Psoas muscle (tissue), 7 donors: ENCODE measurements at regions not wholly inside any gene's neighbourhood (a gene's known extent, or its start where the extent isn't known, plus 50 kb on each side); places are given as distances from the start of the nearest gene placed in this dataset.
A peak's percentile ranks its signal among the peaks of the same experiment; 100 is the strongest.

ENCODE experiments used
- ATAC-seq, 4 donors: fragments of 200-7000 bp; cut with Tn5 transposase; one replicate each; pipeline ENCODE4 v1.9.1; 2020; ENCODE audit warnings: moderate library complexity in 3 of 4, mild to moderate bottlenecking in 2 of 4
- DNase-seq, 2 donors: peaks; one replicate each; pipeline ENCODE4 v3.0.0-alpha.2; 2020
- H3K27ac ChIP-seq: fragments of 200-600 bp; one replicate; pipeline ENCODE4 v1.8.0; 2022
- H3K27me3 ChIP-seq, 3 donors: fragments of 200-600 bp in 1 of 3; one replicate each; pipeline versions ENCODE4 v1.6.1 to v1.8.0; 2013 to 2022; ENCODE audit warnings: low read length in 2 of 3, mild to moderate bottlenecking in 2 of 3, moderate library complexity in 1 of 3; ENCODE audit not compliant: insufficient read depth in 3 of 3
- H3K36me3 ChIP-seq, 2 donors: fragments of 200-600 bp in 1 of 2; one replicate each; pipeline versions ENCODE4 v1.6.1 to v1.8.0; 2013 to 2022; ENCODE audit warnings: low read depth in 1 of 2, mild to moderate bottlenecking in 1 of 2, moderate library complexity in 1 of 2; ENCODE audit not compliant: insufficient read depth in 1 of 2
- H3K4me1 ChIP-seq: fragments of 200-600 bp; one replicate; pipeline ENCODE4 v1.8.0; 2022
- H3K4me3 ChIP-seq: fragments of 200-600 bp; one replicate; pipeline ENCODE4 v1.8.0; 2022; ENCODE audit warnings: mild to moderate bottlenecking
- H3K9me3 ChIP-seq: fragments of 200-600 bp; one replicate; pipeline ENCODE4 v1.8.0; 2022
- WGBS, 3 donors: extraction: QIAGEN DNeasy Blood & Tissue Kit; methylation state at CpG; one replicate each; pipeline versions ENCODE4 v1.1.6 to v1.1.7; 2013; 5-methylcytosine and 5-hydroxymethylcytosine counted together
- intact Hi-C, 2 donors: fragments of 100-400 bp; cut with DNase I; formaldehyde crosslinking; loops; one replicate each; pipeline versions ENCODE4 v1.11.0 to v1.14.2; 2022
- TF ChIP-seq, protein P1 (sequence below): fragments of 200-600 bp; IDR thresholded peaks from one replicate; pipeline ENCODE4 v1.8.0; 2022; ENCODE audit warnings: antibody characterized with exemption
- donor health status: healthy with polysubstance abuse.
- donor health status: DM: no; HTN: no; CAD: no; lungs with moderate emphysema.
- donor health status: Bipolar disorder and iron deficiency.
- donor health status: healthy.
- donor health status: DM: yes; HTN: yes; CAD: no.
- donor health status: DM: no; HTN: no; CAD: no.
- donor health status: DM: yes; HTN: yes; CAD: no.

DNA sequence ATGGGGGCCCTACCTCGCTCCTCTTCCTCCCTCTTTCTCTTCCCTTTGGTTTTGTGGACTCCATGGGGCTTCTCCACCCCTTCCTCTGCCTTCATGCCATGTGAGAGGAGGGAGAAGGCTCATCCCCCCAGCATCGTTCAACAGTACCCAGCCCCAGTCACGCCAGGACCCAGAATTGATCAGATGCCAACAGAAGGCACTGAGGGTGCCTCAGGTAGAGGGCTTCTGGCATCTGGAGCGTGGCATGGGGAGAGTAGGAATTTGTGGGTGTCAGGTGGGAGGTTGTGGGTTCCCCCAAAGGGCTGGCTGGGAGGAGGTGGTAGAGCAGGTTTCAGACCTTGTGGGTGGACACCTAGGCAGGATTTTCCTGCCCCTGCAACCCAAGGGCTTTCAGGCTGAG lies 122.0 kb downstream of the TWIST2 start:
- intact Hi-C loops: no loop called here
- WGBS, 3 donors: 82 to 89% (median 83%) methylated on average over 4 of the region's 4 CpGs
- H3K4me1 ChIP-seq: no peaks in the 10 kb centered on the region

DNA sequence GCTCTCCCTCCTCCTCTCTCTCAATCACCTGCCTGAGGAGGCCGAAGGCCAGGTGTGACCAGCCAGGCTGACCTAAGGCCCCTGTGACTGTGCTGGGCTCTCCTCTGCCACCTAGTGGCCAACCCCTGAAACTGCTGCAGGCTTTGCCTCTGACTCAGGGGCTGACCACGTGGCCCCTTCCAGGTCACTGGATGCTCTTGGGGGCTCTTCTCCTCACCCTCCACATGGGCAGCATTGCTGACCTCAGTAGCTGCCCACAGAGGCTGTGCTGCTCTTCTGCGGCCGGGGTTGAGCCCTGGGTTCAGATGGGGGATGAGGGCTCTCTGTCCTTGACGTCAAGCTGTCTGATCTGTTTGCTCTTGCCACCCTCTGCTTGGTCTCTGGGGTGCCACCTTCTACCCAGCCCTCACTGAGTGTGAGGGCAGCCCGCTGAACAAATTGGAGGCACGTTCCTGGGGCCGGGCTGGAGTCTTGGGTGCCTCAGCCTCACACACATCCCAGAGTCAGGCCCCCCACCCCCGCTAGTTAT lies 122.7 kb downstream of the TWIST2 start:
- Histone ChIP-seq H3K4me1 (no peaks in the 10 kb centered on the region), H3K4me3 (no peak overlapping the region), H3K36me3 (no peaks in the 10 kb centered on the region), H3K27me3 (peaks cover 0 to 26% (median 12%) of the 10 kb centered on the region in 3 donors), H3K27ac (no peak overlapping the region), H3K9me3 (no peaks in the 10 kb centered on the region)
- ATAC-seq: peak; percentile 86 to 95 (median 91)
- 46 to 52% (median 47%) methylated on average over 9 of the region's 9 CpGs for WGBS, 3 donors
- intact Hi-C loops: no loop called here
- DNase-seq: peak; percentile 52 to 78
- TF ChIP-seq, protein P1, sequence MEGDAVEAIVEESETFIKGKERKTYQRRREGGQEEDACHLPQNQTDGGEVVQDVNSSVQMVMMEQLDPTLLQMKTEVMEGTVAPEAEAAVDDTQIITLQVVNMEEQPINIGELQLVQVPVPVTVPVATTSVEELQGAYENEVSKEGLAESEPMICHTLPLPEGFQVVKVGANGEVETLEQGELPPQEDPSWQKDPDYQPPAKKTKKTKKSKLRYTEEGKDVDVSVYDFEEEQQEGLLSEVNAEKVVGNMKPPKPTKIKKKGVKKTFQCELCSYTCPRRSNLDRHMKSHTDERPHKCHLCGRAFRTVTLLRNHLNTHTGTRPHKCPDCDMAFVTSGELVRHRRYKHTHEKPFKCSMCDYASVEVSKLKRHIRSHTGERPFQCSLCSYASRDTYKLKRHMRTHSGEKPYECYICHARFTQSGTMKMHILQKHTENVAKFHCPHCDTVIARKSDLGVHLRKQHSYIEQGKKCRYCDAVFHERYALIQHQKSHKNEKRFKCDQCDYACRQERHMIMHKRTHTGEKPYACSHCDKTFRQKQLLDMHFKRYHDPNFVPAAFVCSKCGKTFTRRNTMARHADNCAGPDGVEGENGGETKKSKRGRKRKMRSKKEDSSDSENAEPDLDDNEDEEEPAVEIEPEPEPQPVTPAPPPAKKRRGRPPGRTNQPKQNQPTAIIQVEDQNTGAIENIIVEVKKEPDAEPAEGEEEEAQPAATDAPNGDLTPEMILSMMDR: peak; percentile 94

More for the DNA sequence above, 122.0 kb downstream of the TWIST2 start:
- H3K4me3 ChIP-seq: no peak overlapping the region
- H3K27me3 ChIP-seq: peaks cover 0 to 25% (median 13%) of the 10 kb centered on the region in 3 donors
- ATAC-seq (no peak), DNase-seq (no peak)
- TF ChIP-seq, protein P1: no peak
- H3K36me3 ChIP-seq: no peaks in the 10 kb centered on the region
- no peaks in the 10 kb centered on the region for H3K9me3 ChIP-seq
- no peak overlapping the region for H3K27ac ChIP-seq

DNA sequence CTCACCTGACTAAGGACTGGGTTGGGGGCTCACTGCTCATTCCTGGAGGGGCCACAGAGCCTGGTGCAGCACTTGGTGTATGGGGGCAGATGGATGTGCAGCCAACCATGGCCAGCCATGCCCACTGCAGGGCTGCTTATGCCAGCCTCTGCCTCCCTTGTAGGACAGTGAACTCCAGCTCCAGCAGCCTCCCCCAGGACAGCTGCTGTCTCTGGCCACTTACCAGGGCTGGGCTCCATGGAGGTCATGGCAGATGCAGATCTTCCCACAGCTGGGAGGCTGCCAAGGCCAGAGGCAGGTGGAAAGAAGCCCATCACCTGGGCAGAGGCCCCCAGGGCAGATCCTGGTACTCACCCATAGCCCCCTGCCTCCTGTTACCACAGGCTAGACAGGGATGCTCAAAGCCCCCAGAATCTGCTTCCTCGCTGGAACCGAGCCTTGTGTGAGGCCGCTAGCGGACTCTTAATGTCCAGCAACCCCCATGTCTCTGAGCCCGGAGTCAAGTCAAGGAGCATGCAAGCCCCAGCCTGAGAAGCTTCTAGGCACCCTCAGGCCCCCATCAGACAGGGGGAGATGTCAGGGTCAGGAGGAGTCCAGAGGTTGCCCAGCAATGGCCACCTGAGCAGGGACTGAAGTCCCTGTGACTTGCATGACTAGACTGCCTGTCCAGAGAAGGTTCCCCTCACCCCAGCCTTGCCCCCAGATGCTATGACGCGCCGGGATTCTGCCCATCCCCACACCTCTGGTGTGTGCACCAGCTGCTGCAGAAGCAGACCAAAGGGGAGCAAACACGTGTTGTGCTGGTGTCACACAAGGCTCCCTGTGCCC lies 123.6 kb downstream of the TWIST2 start:
- intact Hi-C loops: no loop called here
- TF ChIP-seq, protein P1: no peak
- 70 to 79% (median 73%) methylated on average over 9 of the region's 9 CpGs for WGBS, 3 donors
- Histone ChIP-seq H3K36me3 (no peaks in the 10 kb centered on the region), H3K4me1 (no peaks in the 10 kb centered on the region), H3K9me3 (no peaks in the 10 kb centered on the region), H3K27ac (no peak overlapping the region), H3K4me3 (no peak overlapping the region), H3K27me3 (peaks cover 0 to 18% (median 9%) of the 10 kb centered on the region in 3 donors)
- no peak for ATAC-seq
- no peak for DNase-seq

DNA sequence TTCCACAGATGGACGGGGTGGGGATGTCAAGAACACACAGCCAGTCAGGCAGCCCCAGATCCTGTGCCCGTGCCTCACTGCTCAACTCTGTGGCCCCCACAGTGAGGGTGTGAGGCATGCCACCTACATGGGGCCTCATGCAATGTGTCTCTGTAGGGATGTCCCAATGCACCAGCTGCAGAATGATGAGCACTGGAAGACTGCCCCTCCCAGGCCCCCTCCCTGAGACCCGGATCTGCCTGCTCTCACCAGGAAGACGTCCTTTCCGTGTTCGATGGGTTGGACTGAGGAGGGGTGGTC lies 124.2 kb downstream of the TWIST2 start:
- TF ChIP-seq, protein P1: no peak
- WGBS, 3 donors: 73 to 87% (median 83%) methylated on average over 6 of the region's 6 CpGs
- no peak for ATAC-seq
- no peaks in the 10 kb centered on the region for H3K4me1 ChIP-seq
- H3K27ac ChIP-seq: no peak overlapping the region
- H3K4me3 ChIP-seq: no peak overlapping the region
- peaks cover 0 to 16% (median 8%) of the 10 kb centered on the region in 3 donors for H3K27me3 ChIP-seq
- no peaks in the 10 kb centered on the region for H3K9me3 ChIP-seq
- intact Hi-C loops: no loop called here
- no peaks in the 10 kb centered on the region for H3K36me3 ChIP-seq
- DNase-seq: no peak
